GM13977 (cell line): ENCODE measurements at regions not wholly inside any gene's neighbourhood (a gene's known extent, or its start where the extent isn't known, plus 50 kb on each side); places are given as distances from the start of the nearest gene placed in this dataset.

Experiments used
- DNase-seq: peaks from one replicate; pipeline ENCODE4 v3.0.0; 2012; ENCODE audit warnings: low spot score
- CTCF ChIP-seq: IDR thresholded peaks from 2 replicates; pipeline ENCODE4 v1.5.1; 2012; ENCODE audit warnings: mild to moderate bottlenecking, control low read depth; ENCODE audit not compliant: insufficient read depth; ENCODE audit errors: extremely low read depth, missing control alignments
- in situ Hi-C: fragments of 300-500 bp; cut with MboI; formaldehyde crosslinking; loops from one replicate; pipeline ENCODE4 v1.12.0; 2022; ENCODE audit warnings: low sequenced_read_pairs, low pct_unique_long_range_greater_than_20kb, mixed read lengths, inconsistent platforms; ENCODE audit not compliant: unreplicated experiment

- TF ChIP-seq CTCF = no peak
- no peak for DNase-seq
- in situ Hi-C loops = no loop called here
Measured at GRCh38 chr1:58119971-58120370, 426.6 kb downstream of the OMA1 start.

DNA sequence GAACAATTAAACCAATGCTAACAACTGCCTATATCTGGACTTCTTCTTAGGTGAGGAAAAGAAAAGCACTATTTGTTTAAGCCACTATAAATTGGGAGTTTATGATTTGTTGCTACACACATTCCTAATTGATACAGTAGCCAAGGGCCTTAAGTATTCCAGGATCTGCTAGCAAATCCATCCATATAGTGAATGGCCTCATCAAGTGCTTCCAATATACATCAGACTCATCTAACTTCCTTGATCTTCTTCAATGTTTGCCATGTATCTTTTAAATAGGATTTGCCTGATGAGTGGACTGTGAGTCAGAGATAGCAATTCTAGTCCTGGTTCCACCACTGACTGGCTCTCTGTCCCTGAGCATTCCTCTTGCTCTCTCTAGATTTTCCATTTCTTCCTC lies 430.2 kb downstream of the OMA1 start:
- in situ Hi-C loops = no loop called here
- no peak for DNase-seq
- TF ChIP-seq CTCF = no peak

DNA sequence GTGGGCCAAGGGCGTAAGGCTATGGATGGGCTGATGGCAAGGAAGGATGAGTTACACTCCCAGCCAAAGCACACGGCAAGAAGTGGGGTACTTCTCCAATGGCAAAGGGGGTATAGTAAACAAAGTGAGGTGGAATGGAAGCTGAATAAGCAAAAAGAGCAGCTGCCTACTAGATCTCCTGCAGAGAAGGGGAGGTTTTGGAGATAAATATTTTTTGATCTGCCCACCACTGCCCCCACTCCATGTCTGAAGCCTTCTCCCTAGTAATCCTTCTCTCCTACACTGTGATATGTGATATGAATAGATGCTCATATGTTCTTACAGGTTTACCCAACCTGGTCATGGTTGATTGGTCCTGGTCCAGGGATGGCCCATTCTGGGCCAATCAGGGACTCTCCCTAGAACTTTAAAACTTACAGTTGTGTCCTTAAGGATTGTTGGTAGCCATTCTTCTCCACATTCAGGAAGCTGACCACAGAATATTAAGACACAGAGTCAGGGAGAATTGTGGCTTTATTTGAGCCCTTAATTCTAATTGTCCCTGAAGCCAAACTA lies 436.8 kb downstream of the OMA1 start:
- TF ChIP-seq CTCF = no peak
- DNase-seq = no peak
- in situ Hi-C loops = no loop called here

DNA sequence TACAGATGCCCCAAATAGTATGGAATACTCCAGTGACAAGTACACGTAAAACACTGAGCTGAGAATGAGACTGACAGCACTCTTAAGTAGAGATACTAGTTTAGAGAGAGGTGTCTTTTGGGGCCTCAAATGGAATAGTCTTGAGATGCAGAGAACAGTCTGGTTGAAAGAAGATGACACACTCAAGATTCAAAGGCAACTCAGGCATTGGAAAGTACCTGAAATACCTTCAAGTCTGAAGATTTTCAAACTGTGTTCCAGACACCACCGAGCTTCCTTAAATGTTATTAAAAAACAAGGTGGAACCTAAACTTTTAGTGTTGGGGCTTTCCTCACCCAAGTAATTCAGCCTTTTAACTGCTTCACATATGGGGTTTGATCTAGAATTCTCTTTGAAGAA lies 437.7 kb downstream of the OMA1 start:
- in situ Hi-C loops = no loop called here
- TF ChIP-seq CTCF = no peak
- no peak for DNase-seq

- in situ Hi-C loops = no loop called here
- no peak for TF ChIP-seq CTCF
- DNase-seq = no peak
Measured at GRCh38 chr1:58107943-58108342, 438.6 kb downstream of the OMA1 start.

DNA sequence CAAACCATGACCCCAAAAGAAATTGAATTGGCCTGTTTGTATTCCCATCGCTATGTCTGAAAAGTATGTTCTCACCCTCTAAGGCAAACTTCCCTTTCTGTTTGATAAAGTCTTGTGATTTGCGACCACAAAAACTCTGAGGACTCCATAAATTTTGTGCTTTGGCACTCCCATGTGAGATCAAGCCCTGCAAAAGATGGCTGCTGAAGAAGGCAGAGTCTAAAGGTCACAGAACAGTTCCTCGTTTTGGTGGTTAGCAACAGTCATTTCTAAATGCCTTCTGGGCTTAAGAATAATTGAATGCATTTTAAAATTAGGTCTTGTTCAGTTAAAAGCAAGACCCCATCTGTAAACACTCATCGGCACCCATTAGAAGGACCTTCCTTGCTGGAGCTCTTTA lies 441.6 kb downstream of the OMA1 start:
- DNase-seq = no peak
- in situ Hi-C loops = no loop called here
- TF ChIP-seq CTCF = no peak

DNA sequence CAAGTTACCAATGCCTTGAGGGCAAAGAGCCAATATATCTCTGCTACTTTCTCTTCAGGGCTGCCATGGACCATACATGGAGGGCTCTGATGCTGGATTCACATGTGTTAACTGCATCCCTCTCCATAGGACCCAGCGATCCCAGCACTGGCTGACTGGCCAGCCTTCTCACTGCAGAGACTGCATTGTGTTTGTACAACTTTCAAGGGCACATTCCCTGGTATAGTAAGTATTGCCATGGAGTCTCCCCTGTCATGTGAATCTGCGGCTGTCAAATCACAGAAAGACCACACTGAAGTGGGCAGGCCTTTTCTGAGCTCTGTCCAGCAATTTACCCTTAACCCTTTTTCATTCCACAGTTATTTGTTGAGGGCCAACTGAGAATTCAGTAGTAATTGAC lies 449.8 kb downstream of the OMA1 start:
- no peak for DNase-seq
- in situ Hi-C loops = no loop called here
- no peak for TF ChIP-seq CTCF
